Ishikawa (cell line): ENCODE measurements at regions not wholly inside any gene's neighbourhood (a gene's known extent, or its start where the extent isn't known, plus 50 kb on each side); places are given as distances from the start of the nearest gene placed in this dataset.

Experiments used
- CEBPB ChIP-seq: IDR thresholded peaks from 2 replicates; pipeline ENCODE4 v1.6.1; 2012
- CREB1 ChIP-seq: IDR thresholded peaks from 2 replicates; pipeline ENCODE4 v1.6.1; 2012; ENCODE audit warnings: low read depth
- EGR1 ChIP-seq: IDR thresholded peaks from 2 replicates; pipeline ENCODE4 v1.6.1; 2012
- EP300 ChIP-seq: IDR thresholded peaks from 2 replicates; pipeline ENCODE4 v1.6.1; 2012; ENCODE audit warnings: borderline replicate concordance
- FOXM1 ChIP-seq: IDR thresholded peaks from 2 replicates; pipeline ENCODE4 v1.6.1; 2012; ENCODE audit warnings: low read depth, borderline replicate concordance
- NFIC ChIP-seq: IDR thresholded peaks from 2 replicates; pipeline ENCODE4 v1.6.1; 2012
- RAD21 ChIP-seq: IDR thresholded peaks from 2 replicates; pipeline ENCODE4 v1.6.1; 2012; ENCODE audit warnings: low read depth
- TAF1 ChIP-seq: IDR thresholded peaks from 2 replicates; pipeline ENCODE4 v1.6.1; 2012; ENCODE audit warnings: low read depth, mild to moderate bottlenecking
- TCF12 ChIP-seq: IDR thresholded peaks from 2 replicates; pipeline ENCODE4 v1.6.1; 2012; ENCODE audit warnings: low read depth
- TEAD4 ChIP-seq: IDR thresholded peaks from 2 replicates; pipeline ENCODE4 v1.6.1; 2012
- USF1 ChIP-seq: IDR thresholded peaks from 2 replicates; pipeline ENCODE4 v1.6.1; 2012
- YY1 ChIP-seq: IDR thresholded peaks from 2 replicates; pipeline ENCODE4 v1.6.1; 2012; ENCODE audit warnings: low read depth
- TF ChIP-seq, protein P1 (sequence below): IDR thresholded peaks from 2 replicates; pipeline ENCODE4 v1.6.1; 2012
- TF ChIP-seq, protein P2 (sequence below): IDR thresholded peaks from 2 replicates; pipeline ENCODE4 v1.6.1; 2012; ENCODE audit warnings: low read depth, mild to moderate bottlenecking

- TF ChIP-seq TCF12 = no peak
- no peak for TF ChIP-seq EP300
- TF ChIP-seq RAD21 = no peak
- no peak for TF ChIP-seq YY1
- no peak for TF ChIP-seq CEBPB
- TF ChIP-seq, protein P1, sequence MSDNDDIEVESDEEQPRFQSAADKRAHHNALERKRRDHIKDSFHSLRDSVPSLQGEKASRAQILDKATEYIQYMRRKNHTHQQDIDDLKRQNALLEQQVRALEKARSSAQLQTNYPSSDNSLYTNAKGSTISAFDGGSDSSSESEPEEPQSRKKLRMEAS = no peak
- TF ChIP-seq TEAD4 = no peak
- TF ChIP-seq, protein P2, sequence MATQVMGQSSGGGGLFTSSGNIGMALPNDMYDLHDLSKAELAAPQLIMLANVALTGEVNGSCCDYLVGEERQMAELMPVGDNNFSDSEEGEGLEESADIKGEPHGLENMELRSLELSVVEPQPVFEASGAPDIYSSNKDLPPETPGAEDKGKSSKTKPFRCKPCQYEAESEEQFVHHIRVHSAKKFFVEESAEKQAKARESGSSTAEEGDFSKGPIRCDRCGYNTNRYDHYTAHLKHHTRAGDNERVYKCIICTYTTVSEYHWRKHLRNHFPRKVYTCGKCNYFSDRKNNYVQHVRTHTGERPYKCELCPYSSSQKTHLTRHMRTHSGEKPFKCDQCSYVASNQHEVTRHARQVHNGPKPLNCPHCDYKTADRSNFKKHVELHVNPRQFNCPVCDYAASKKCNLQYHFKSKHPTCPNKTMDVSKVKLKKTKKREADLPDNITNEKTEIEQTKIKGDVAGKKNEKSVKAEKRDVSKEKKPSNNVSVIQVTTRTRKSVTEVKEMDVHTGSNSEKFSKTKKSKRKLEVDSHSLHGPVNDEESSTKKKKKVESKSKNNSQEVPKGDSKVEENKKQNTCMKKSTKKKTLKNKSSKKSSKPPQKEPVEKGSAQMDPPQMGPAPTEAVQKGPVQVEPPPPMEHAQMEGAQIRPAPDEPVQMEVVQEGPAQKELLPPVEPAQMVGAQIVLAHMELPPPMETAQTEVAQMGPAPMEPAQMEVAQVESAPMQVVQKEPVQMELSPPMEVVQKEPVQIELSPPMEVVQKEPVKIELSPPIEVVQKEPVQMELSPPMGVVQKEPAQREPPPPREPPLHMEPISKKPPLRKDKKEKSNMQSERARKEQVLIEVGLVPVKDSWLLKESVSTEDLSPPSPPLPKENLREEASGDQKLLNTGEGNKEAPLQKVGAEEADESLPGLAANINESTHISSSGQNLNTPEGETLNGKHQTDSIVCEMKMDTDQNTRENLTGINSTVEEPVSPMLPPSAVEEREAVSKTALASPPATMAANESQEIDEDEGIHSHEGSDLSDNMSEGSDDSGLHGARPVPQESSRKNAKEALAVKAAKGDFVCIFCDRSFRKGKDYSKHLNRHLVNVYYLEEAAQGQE = no peak
- TF ChIP-seq USF1 = no peak
- TF ChIP-seq TAF1 = no peak
- TF ChIP-seq FOXM1 = no peak
- no peak for TF ChIP-seq CREB1
- TF ChIP-seq EGR1 = no peak
- TF ChIP-seq NFIC = no peak
Observed at GRCh38 chr4:38316045-38316444, 348.0 kb upstream of the KLF3 start.
